WTC11 (cell line): ENCODE measurements at regions not wholly inside any gene's neighbourhood (a gene's known extent, or its start where the extent isn't known, plus 50 kb on each side); places are given as distances from the start of the nearest gene placed in this dataset.

Experiments
- ATAC-seq: fragments of 200-7000 bp; cut with Tn5 transposase; 2 replicates; pipeline ENCODE4 v1.10.0; 2021; ENCODE audit warnings: mild to moderate bottlenecking, moderate library complexity
- CTCF ChIA-PET: fragments of 300-600 bp; sonication (Branson Sonifier 250); formaldehyde crosslinking; loops from one replicate; lab custom pipeline; 2021; ENCODE audit warnings: antibody characterized with exemption; lab: Charles Lee
- POLR2A ChIA-PET: fragments of 350-600 bp; sonication (Branson Sonifier 250); formaldehyde crosslinking; loops from one replicate; lab custom pipeline; 2021; ENCODE audit warnings: antibody characterized with exemption; lab: Charles Lee
- DNase-seq: peaks from one replicate; pipeline ENCODE4 v3.0.0; 2021; ENCODE audit warnings: low spot score
- H3K27ac Mint-ChIP-seq: 2 replicates; pipeline ENCODE4 v1.8.0; 2021; ENCODE audit warnings: mixed read lengths
- H3K27me3 Mint-ChIP-seq: 2 replicates; pipeline ENCODE4 v1.8.0; 2021; ENCODE audit warnings: low read depth, mild to moderate bottlenecking, moderate library complexity, mixed read lengths
- H3K36me3 Mint-ChIP-seq: 2 replicates; pipeline ENCODE4 v1.8.0; 2021; ENCODE audit warnings: mixed read lengths
- H3K4me1 Mint-ChIP-seq: 2 replicates; pipeline ENCODE4 v1.8.0; 2022; ENCODE audit warnings: mixed read lengths
- H3K4me3 Mint-ChIP-seq: 2 replicates; pipeline ENCODE4 v1.8.0; 2021; ENCODE audit warnings: mild to moderate bottlenecking, moderate library complexity, mixed read lengths
- H3K9me3 Mint-ChIP-seq: 2 replicates; pipeline ENCODE4 v1.8.0; 2021; ENCODE audit warnings: mixed read lengths
- ATF1 ChIP-seq: sonication (generic); formaldehyde crosslinking; IDR thresholded peaks from 2 replicates; pipeline ENCODE4 v1.8.1; 2023; ENCODE audit warnings: mild to moderate bottlenecking, moderate library complexity, missing genetic modification reagents
- FOXJ3 ChIP-seq: sonication (generic); formaldehyde crosslinking; IDR thresholded peaks from 2 replicates; pipeline ENCODE4 v1.9.0; 2021; ENCODE audit warnings: missing genetic modification reagents, mild to moderate bottlenecking, borderline replicate concordance
- IRF2 ChIP-seq: sonication (generic); formaldehyde crosslinking; IDR thresholded peaks from 2 replicates; pipeline ENCODE4 v1.8.0; 2022; ENCODE audit warnings: low read depth, missing genetic modification reagents, borderline replicate concordance
- SMAD3 ChIP-seq: sonication (generic); formaldehyde crosslinking; IDR thresholded peaks from 2 replicates; pipeline ENCODE4 v1.8.0; 2022; ENCODE audit warnings: missing genetic modification reagents, mild to moderate bottlenecking, borderline replicate concordance
- SOX15 ChIP-seq: fragments of 250-450 bp; sonication (Bioruptor Pico); IDR thresholded peaks from 2 replicates; pipeline ENCODE4 v1.9.0; 2021; ENCODE audit warnings: mild to moderate bottlenecking
- ZBTB21 ChIP-seq: sonication (generic); formaldehyde crosslinking; IDR thresholded peaks from 2 replicates; pipeline ENCODE4 v1.8.1; 2023; ENCODE audit warnings: mild to moderate bottlenecking, missing genetic modification reagents, borderline replicate concordance
- ZNF219 ChIP-seq: sonication (generic); formaldehyde crosslinking; IDR thresholded peaks from 2 replicates; pipeline ENCODE4 v1.8.0; 2023; ENCODE audit warnings: missing genetic modification reagents, mild to moderate bottlenecking, borderline replicate concordance
- ZNF317 ChIP-seq: sonication (generic); formaldehyde crosslinking; IDR thresholded peaks from 2 replicates; pipeline ENCODE4 v1.8.1; 2023; ENCODE audit warnings: low read depth, mild to moderate bottlenecking, moderate library complexity, missing genetic modification reagents, borderline replicate concordance
- ZNF396 ChIP-seq: fragments of 250-450 bp; sonication (Bioruptor Pico); IDR thresholded peaks from 2 replicates; pipeline ENCODE4 v1.8.0; 2021; ENCODE audit warnings: mild to moderate bottlenecking, moderate library complexity, borderline replicate concordance
- ZNF423 ChIP-seq: fragments of 250-450 bp; sonication (Bioruptor Pico); IDR thresholded peaks from 2 replicates; pipeline ENCODE4 v2.1.2; 2022; ENCODE audit warnings: mild to moderate bottlenecking, moderate library complexity
- TF ChIP-seq, protein P1 (sequence below): fragments of 250-450 bp; sonication (Bioruptor Pico); IDR thresholded peaks from 2 replicates; pipeline ENCODE4 v1.9.0; 2021; ENCODE audit warnings: mild to moderate bottlenecking, borderline replicate concordance
- TF ChIP-seq, protein P2 (sequence below): fragments of 250-450 bp; sonication (Bioruptor Pico); IDR thresholded peaks from 2 replicates; pipeline ENCODE4 v1.8.0; 2021; ENCODE audit warnings: mild to moderate bottlenecking
- TF ChIP-seq, protein P3 (sequence below): fragments of 200-600 bp; IDR thresholded peaks from 2 replicates; pipeline ENCODE4 v1.8.0; 2022; ENCODE audit warnings: antibody characterized with exemption
- TF ChIP-seq, protein P4 (sequence below): sonication (generic); formaldehyde crosslinking; IDR thresholded peaks from 2 replicates; pipeline ENCODE4 v1.8.1; 2023; ENCODE audit warnings: mild to moderate bottlenecking, moderate library complexity, missing genetic modification reagents
- TF ChIP-seq, protein P5 (sequence below): sonication (generic); formaldehyde crosslinking; IDR thresholded peaks from 2 replicates; pipeline ENCODE4 v1.8.1; 2023; ENCODE audit warnings: mild to moderate bottlenecking, missing genetic modification reagents, borderline replicate concordance

DNA sequence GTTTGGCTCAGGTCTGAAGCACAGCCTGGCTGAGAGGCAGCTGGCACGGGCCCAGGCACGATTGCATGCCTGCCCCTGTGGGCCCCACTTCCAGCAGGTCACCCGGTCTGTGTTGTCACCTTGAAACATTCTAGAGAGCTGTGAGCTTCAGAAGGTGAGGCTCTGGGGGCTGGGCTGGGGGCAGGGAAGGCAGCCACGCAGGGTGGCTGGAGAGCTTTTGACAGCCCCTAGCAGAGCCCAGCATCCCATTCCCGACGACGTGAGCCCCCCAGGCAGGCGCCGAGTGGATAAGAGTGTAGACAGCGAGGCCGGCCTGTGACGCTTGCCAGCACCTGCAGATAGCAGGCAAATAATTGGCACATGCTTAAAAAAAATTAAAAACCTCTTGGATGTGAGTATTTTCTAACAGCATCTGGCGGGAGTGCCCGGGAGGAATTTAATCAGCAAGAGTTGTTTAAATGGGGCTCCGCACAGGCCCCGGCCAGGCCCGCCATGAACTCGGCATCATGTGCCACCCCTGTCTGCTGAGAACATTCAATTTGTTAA, 212.0 kb upstream of the TBX20 start (continued):
- TF ChIP-seq, protein P1, sequence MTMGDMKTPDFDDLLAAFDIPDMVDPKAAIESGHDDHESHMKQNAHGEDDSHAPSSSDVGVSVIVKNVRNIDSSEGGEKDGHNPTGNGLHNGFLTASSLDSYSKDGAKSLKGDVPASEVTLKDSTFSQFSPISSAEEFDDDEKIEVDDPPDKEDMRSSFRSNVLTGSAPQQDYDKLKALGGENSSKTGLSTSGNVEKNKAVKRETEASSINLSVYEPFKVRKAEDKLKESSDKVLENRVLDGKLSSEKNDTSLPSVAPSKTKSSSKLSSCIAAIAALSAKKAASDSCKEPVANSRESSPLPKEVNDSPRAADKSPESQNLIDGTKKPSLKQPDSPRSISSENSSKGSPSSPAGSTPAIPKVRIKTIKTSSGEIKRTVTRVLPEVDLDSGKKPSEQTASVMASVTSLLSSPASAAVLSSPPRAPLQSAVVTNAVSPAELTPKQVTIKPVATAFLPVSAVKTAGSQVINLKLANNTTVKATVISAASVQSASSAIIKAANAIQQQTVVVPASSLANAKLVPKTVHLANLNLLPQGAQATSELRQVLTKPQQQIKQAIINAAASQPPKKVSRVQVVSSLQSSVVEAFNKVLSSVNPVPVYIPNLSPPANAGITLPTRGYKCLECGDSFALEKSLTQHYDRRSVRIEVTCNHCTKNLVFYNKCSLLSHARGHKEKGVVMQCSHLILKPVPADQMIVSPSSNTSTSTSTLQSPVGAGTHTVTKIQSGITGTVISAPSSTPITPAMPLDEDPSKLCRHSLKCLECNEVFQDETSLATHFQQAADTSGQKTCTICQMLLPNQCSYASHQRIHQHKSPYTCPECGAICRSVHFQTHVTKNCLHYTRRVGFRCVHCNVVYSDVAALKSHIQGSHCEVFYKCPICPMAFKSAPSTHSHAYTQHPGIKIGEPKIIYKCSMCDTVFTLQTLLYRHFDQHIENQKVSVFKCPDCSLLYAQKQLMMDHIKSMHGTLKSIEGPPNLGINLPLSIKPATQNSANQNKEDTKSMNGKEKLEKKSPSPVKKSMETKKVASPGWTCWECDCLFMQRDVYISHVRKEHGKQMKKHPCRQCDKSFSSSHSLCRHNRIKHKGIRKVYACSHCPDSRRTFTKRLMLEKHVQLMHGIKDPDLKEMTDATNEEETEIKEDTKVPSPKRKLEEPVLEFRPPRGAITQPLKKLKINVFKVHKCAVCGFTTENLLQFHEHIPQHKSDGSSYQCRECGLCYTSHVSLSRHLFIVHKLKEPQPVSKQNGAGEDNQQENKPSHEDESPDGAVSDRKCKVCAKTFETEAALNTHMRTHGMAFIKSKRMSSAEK (CRISPR knock-in tag) = no peak
- TF ChIP-seq ZNF396 (CRISPR knock-in tag) = no peak
- no peak for TF ChIP-seq ATF1 (CRISPR knock-in tag)

DNA sequence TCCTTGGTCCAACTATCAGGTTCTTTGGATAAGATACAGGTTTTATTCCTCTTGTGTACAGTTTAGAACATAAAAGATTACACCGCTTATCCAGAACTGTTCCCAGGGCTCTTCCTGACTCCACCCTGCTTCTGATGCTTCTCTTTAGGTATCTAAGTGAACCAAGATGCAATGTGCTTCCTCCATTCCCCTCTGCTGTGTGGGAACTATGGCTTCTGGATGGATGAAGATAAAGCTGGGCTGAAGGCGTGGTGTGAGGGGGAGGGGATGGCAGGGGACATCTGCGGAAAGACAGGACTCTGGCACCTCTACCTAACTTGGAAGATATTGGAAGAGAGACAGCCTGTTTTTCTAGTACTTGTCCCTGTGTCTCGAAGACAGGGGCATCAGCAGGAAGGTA, 209.9 kb upstream of the TBX20 start:
- POLR2A ChIA-PET = no interaction called here
- no peak for DNase-seq
- peaks cover 9% of the 10 kb centered on the region for H3K27me3 Mint-ChIP-seq
- peaks cover 8% of the 10 kb centered on the region for H3K4me1 Mint-ChIP-seq
- H3K4me3 Mint-ChIP-seq = no peak overlapping the region
- peaks cover 7% of the 10 kb centered on the region for H3K9me3 Mint-ChIP-seq
- TF ChIP-seq, protein P2, sequence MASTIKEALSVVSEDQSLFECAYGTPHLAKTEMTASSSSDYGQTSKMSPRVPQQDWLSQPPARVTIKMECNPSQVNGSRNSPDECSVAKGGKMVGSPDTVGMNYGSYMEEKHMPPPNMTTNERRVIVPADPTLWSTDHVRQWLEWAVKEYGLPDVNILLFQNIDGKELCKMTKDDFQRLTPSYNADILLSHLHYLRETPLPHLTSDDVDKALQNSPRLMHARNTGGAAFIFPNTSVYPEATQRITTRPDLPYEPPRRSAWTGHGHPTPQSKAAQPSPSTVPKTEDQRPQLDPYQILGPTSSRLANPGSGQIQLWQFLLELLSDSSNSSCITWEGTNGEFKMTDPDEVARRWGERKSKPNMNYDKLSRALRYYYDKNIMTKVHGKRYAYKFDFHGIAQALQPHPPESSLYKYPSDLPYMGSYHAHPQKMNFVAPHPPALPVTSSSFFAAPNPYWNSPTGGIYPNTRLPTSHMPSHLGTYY (CRISPR knock-in tag) = no peak
- TF ChIP-seq IRF2 (CRISPR knock-in tag) = no peak
- TF ChIP-seq ZNF396 (CRISPR knock-in tag) = no peak
- TF ChIP-seq, protein P3, sequence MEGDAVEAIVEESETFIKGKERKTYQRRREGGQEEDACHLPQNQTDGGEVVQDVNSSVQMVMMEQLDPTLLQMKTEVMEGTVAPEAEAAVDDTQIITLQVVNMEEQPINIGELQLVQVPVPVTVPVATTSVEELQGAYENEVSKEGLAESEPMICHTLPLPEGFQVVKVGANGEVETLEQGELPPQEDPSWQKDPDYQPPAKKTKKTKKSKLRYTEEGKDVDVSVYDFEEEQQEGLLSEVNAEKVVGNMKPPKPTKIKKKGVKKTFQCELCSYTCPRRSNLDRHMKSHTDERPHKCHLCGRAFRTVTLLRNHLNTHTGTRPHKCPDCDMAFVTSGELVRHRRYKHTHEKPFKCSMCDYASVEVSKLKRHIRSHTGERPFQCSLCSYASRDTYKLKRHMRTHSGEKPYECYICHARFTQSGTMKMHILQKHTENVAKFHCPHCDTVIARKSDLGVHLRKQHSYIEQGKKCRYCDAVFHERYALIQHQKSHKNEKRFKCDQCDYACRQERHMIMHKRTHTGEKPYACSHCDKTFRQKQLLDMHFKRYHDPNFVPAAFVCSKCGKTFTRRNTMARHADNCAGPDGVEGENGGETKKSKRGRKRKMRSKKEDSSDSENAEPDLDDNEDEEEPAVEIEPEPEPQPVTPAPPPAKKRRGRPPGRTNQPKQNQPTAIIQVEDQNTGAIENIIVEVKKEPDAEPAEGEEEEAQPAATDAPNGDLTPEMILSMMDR = no peak
- TF ChIP-seq, protein P4, sequence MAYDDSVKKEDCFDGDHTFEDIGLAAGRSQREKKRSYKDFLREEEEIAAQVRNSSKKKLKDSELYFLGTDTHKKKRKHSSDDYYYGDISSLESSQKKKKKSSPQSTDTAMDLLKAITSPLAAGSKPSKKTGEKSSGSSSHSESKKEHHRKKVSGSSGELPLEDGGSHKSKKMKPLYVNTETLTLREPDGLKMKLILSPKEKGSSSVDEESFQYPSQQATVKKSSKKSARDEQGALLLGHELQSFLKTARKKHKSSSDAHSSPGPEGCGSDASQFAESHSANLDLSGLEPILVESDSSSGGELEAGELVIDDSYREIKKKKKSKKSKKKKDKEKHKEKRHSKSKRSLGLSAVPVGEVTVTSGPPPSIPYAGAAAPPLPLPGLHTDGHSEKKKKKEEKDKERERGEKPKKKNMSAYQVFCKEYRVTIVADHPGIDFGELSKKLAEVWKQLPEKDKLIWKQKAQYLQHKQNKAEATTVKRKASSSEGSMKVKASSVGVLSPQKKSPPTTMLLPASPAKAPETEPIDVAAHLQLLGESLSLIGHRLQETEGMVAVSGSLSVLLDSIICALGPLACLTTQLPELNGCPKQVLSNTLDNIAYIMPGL (CRISPR knock-in tag) = no peak
- TF ChIP-seq SOX15 = no peak
- TF ChIP-seq FOXJ3 (CRISPR knock-in tag) = no peak
- no peak for TF ChIP-seq ZNF219 (CRISPR knock-in tag)
- TF ChIP-seq SMAD3 (CRISPR knock-in tag) = no peak
- no peak for TF ChIP-seq ZNF317 (CRISPR knock-in tag)
- no peak for TF ChIP-seq ZNF423 (CRISPR knock-in tag)
- no peak for TF ChIP-seq ZBTB21 (CRISPR knock-in tag)
- TF ChIP-seq, protein P5, sequence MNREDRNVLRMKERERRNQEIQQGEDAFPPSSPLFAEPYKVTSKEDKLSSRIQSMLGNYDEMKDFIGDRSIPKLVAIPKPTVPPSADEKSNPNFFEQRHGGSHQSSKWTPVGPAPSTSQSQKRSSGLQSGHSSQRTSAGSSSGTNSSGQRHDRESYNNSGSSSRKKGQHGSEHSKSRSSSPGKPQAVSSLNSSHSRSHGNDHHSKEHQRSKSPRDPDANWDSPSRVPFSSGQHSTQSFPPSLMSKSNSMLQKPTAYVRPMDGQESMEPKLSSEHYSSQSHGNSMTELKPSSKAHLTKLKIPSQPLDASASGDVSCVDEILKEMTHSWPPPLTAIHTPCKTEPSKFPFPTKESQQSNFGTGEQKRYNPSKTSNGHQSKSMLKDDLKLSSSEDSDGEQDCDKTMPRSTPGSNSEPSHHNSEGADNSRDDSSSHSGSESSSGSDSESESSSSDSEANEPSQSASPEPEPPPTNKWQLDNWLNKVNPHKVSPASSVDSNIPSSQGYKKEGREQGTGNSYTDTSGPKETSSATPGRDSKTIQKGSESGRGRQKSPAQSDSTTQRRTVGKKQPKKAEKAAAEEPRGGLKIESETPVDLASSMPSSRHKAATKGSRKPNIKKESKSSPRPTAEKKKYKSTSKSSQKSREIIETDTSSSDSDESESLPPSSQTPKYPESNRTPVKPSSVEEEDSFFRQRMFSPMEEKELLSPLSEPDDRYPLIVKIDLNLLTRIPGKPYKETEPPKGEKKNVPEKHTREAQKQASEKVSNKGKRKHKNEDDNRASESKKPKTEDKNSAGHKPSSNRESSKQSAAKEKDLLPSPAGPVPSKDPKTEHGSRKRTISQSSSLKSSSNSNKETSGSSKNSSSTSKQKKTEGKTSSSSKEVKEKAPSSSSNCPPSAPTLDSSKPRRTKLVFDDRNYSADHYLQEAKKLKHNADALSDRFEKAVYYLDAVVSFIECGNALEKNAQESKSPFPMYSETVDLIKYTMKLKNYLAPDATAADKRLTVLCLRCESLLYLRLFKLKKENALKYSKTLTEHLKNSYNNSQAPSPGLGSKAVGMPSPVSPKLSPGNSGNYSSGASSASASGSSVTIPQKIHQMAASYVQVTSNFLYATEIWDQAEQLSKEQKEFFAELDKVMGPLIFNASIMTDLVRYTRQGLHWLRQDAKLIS = no peak
- H3K36me3 Mint-ChIP-seq = 0 out of 2 replicates have a peak, but pooled peaks cover under 1% of the 10 kb centered on the region
- H3K27ac Mint-ChIP-seq = no peak overlapping the region
- no peak for ATAC-seq
- CTCF ChIA-PET = no interaction called here
